ENCODE measurements at regions not wholly inside any gene's neighbourhood (a gene's known extent, or its start where the extent isn't known, plus 50 kb on each side); places are given as distances from the start of the nearest gene placed in this dataset.

DNA sequence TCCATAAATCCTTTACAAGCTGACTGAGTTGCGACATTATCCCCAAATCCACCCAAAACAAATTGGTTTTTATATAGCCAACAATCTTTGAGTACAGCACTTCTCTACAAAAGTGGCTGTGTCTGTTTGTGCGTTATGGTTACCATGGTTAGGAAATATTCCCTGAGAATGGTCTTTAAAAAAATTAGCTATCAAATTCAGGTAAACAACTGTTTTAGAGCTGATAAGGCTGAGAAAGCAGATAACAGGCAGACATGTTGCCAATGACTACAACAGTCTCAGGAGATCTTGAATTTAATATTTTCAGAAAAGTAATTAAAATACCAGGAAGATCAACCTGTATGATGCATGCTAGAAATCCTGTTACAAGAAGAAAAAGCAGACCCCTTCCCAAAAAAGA lies 248.0 kb downstream of the RASSF9 start:
- CTCF ChIA-PET (ENCODE audit: partially characterized antibody): interaction anchor here (1.0 to 3.8 kb wide), 2 partner anchors 12 to 250 kb away, joined by 3 to 14 read pairs; no protein-coding TSS in a partner anchor
- no peak overlapping the region for H4K5ac ChIP-seq (ENCODE audit: insufficient read length, low read depth, low read length)

More for the DNA sequence above, 248.0 kb downstream of the RASSF9 start:
- Histone ChIP-seq H3K4ac (replicated peaks; ENCODE audit: insufficient read length, low read depth, low read length) (no peak overlapping the region), H2BK5ac (ENCODE audit: low read depth, low read length) (no peak overlapping the region), H2AFZ (ENCODE audit: low read length) (no peak overlapping the region), H3K79me1 (ENCODE audit: low read depth, low read length) (no peaks in the 10 kb centered on the region), H2BK15ac (ENCODE audit: low read length) (no peak overlapping the region), H3K23ac (ENCODE audit: insufficient read length) (no peak overlapping the region), H3K27me3 (replicated peaks in 1 of 4; ENCODE audit: control insufficient read depth in 3 of 4, extremely low read depth in 1 of 4, insufficient read depth in 3 of 4, low read length in 3 of 4) (no peaks in the 10 kb centered on the region), H3K14ac (ENCODE audit: insufficient read length) (no peak overlapping the region), H3K27ac (ENCODE audit: low read depth, low read length) (no peak overlapping the region), H3K4me2 (ENCODE audit: insufficient read depth in 1 of 2, low read depth in 2 of 2, low read length in 2 of 2) (no peak overlapping the region), H3K23me2 (ENCODE audit: low read depth, low read length) (no peaks in the 10 kb centered on the region), H3K18ac (ENCODE audit: extremely low read depth, low read length) (no peak overlapping the region), H3K36me3 (ENCODE audit: control insufficient read depth in 2 of 4, insufficient read depth in 4 of 4, low read length in 3 of 4) (no peaks in the 10 kb centered on the region), H2BK12ac (ENCODE audit: low read depth, low read length) (no peak overlapping the region), H4K20me1 (replicated peaks in 1 of 2; ENCODE audit: control insufficient read depth in 1 of 2, insufficient read depth in 2 of 2, low read length in 2 of 2) (no peaks in the 10 kb centered on the region), H2AK5ac (ENCODE audit: low read depth, low read length) (no peak overlapping the region), H3K9ac (replicated peaks in 1 of 4; ENCODE audit: extremely low read depth in 1 of 4, low read depth in 3 of 4, low read length in 3 of 4) (no peak overlapping the region), H2BK120ac (replicated peaks; ENCODE audit: low read depth, low read length) (no peak overlapping the region), H4K8ac (ENCODE audit: extremely low read depth, insufficient read depth, low read length) (no peak overlapping the region), H3K79me2 (ENCODE audit: control insufficient read depth in 1 of 2, insufficient read depth in 2 of 2, low read length in 2 of 2) (no peaks in the 10 kb centered on the region), H2BK20ac (ENCODE audit: low read length) (no peak overlapping the region), H3K4me3 (ENCODE audit: extremely low read depth in 1 of 4, insufficient read depth in 2 of 4, low read depth in 3 of 4, low read length in 4 of 4) (no peak overlapping the region), H3K9me3 (ENCODE audit: insufficient read depth in 2 of 2, low read depth in 1 of 2, low read length in 1 of 2) (0 out of 4 replicates have a peak, but pooled peaks cover 0 to 2% of the 10 kb centered on the region in 2 experiments), H3K56ac (replicated peaks; ENCODE audit: insufficient read length, low read depth, low read length) (no peak overlapping the region), H3K4me1 (replicated peaks in 1 of 4; ENCODE audit: control insufficient read depth in 3 of 4, insufficient read depth in 4 of 4, low read length in 3 of 4) (no peaks in the 10 kb centered on the region; a peak in 2 of 7 replicates), H4K91ac (replicated peaks; ENCODE audit: insufficient read length, low read length) (no peak overlapping the region)
- FAIRE-seq (no peak), DNase-seq (ENCODE audit: low read depth in 1 of 2, low spot score in 2 of 2) (no peak)
- POLR2A ChIA-PET (ENCODE audit: partially characterized antibody): no interaction called here
- TF ChIP-seq, protein P1, sequence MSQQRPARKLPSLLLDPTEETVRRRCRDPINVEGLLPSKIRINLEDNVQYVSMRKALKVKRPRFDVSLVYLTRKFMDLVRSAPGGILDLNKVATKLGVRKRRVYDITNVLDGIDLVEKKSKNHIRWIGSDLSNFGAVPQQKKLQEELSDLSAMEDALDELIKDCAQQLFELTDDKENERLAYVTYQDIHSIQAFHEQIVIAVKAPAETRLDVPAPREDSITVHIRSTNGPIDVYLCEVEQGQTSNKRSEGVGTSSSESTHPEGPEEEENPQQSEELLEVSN (IDR thresholded peaks at IDR 0.05): no peak
- TF ChIP-seq BCL11A (IDR thresholded peaks at IDR 0.05; ENCODE audit: low read depth in 2 of 2, low read length in 2 of 2) (no peak), RFX5 (IDR thresholded peaks at IDR 0.05; ENCODE audit: borderline replicate concordance, low read depth, low read length) (no peak), RBBP5 (IDR thresholded peaks at IDR 0.05; ENCODE audit: borderline replicate concordance, low read depth, low read length) (no peak), CTBP2 (IDR thresholded peaks at IDR 0.05; ENCODE audit: borderline replicate concordance, insufficient read depth, insufficient read length, low read length) (no peak), NRF1 (IDR thresholded peaks at IDR 0.05; ENCODE audit: low read depth, low read length) (no peak), SP2 (IDR thresholded peaks at IDR 0.05; ENCODE audit: low read length) (no peak), KDM1A (IDR thresholded peaks at IDR 0.05; ENCODE audit: borderline replicate concordance, low read length) (no peak), SIN3A (conservative IDR thresholded peaks at IDR 0.05 in 1 of 2, IDR thresholded peaks at IDR 0.05 in 1 of 2; ENCODE audit: low read depth in 1 of 2, low read length in 2 of 2) (no peak), SRF (IDR thresholded peaks at IDR 0.05; ENCODE audit: low read depth, low read length) (no peak)
- WGBS, 2 experiments (ENCODE audit: extremely low coverage in 1 of 2, insufficient coverage in 1 of 2, insufficient read length in 1 of 2, insufficient replicate concordance in 2 of 2, low coverage in 1 of 2, low lambda C conversion rate in 2 of 2, missing lambda C conversion rate in 1 of 2): 84% methylated on average over 2 of the region's 2 CpGs; no CpG with 5 or more reads in 1 of the 2 experiments
